GM19455 (cell line): ENCODE measurements at regions not wholly inside any gene's neighbourhood (a gene's known extent, or its start where the extent isn't known, plus 50 kb on each side); places are given as distances from the start of the nearest gene placed in this dataset.

Source experiments
- ATAC-seq: cut with Tn5 transposase; IDR thresholded peaks from one replicate; pipeline ENCODE4 v1.9.1; 2021; ENCODE audit not compliant: unreplicated experiment

GRCh38 chr5:58403822-58404433 lies 56.0 kb downstream of the PLK2 start:
- no peak for ATAC-seq

- no peak for ATAC-seq
Observed at GRCh38 chr5:58401701-58402100, 58.2 kb downstream of the PLK2 start.

GRCh38 chr5:58400737-58401136 lies 59.1 kb downstream of the PLK2 start:
- ATAC-seq = no peak

- ATAC-seq = no peak
Observed at GRCh38 chr5:58399951-58400350, 59.9 kb downstream of the PLK2 start.

GRCh38 chr5:58394339-58394738 lies 65.5 kb downstream of the PLK2 start:
- ATAC-seq = no peak

- ATAC-seq = no peak
Observed at GRCh38 chr5:58393716-58394115, 66.2 kb downstream of the PLK2 start.

GRCh38 chr5:58392496-58392895 lies 67.4 kb downstream of the PLK2 start:
- ATAC-seq = no peak

- no peak for ATAC-seq
Observed at GRCh38 chr5:58383448-58383847, 76.4 kb downstream of the PLK2 start.

GRCh38 chr5:58382131-58382534 lies 77.8 kb downstream of the PLK2 start:
- no peak for ATAC-seq

- ATAC-seq = no peak
Observed at GRCh38 chr5:58381566-58381965, 78.3 kb downstream of the PLK2 start.

GRCh38 chr5:58380655-58381054 lies 79.2 kb downstream of the PLK2 start:
- ATAC-seq = no peak

- ATAC-seq = no peak
Observed at GRCh38 chr5:58378613-58379390, 81.1 kb downstream of the PLK2 start.

- ATAC-seq = no peak
Observed at GRCh38 chr5:58370606-58371005, 89.3 kb downstream of the PLK2 start.

GRCh38 chr5:58369513-58370190 lies 90.2 kb downstream of the PLK2 start:
- no peak for ATAC-seq

GRCh38 chr5:58366461-58366860 lies 93.4 kb downstream of the PLK2 start:
- no peak for ATAC-seq

- no peak for ATAC-seq
Observed at GRCh38 chr5:58365791-58366190, 94.1 kb downstream of the PLK2 start.

- no peak for ATAC-seq
Observed at GRCh38 chr5:58363461-58364249, 96.2 kb downstream of the PLK2 start.

- ATAC-seq = no peak
Observed at GRCh38 chr5:58362135-58362534, 97.8 kb downstream of the PLK2 start.

GRCh38 chr5:58360794-58361193 lies 99.1 kb downstream of the PLK2 start:
- no peak for ATAC-seq

GRCh38 chr5:58359981-58360380 lies 99.9 kb downstream of the PLK2 start:
- no peak for ATAC-seq

GRCh38 chr5:58358501-58359178 lies 101.2 kb downstream of the PLK2 start:
- ATAC-seq = no peak
